HEK293 (cell line): ENCODE measurements at regions not wholly inside any gene's neighbourhood (a gene's known extent, or its start where the extent isn't known, plus 50 kb on each side); places are given as distances from the start of the nearest gene placed in this dataset.

Experiments used
- CTCF ChIP-seq: fragments of 450-650 bp; formaldehyde crosslinking; IDR thresholded peaks from 2 replicates; pipeline ENCODE4 v1.5.1; 2016; ENCODE audit warnings: missing biosample characterization, missing genetic modification characterization
- ELK4 ChIP-seq: IDR thresholded peaks from 2 replicates; pipeline ENCODE4 v1.6.1; 2011; ENCODE audit warnings: mild to moderate bottlenecking, low read depth, low read length, borderline replicate concordance
- FEZF1 ChIP-seq: fragments of 450-650 bp; formaldehyde crosslinking; IDR thresholded peaks from 2 replicates; pipeline ENCODE4 v1.5.1; 2016; ENCODE audit warnings: missing biosample characterization, missing genetic modification characterization
- HIC1 ChIP-seq: fragments of 450-650 bp; formaldehyde crosslinking; IDR thresholded peaks from 2 replicates; pipeline ENCODE4 v1.5.1; 2016; ENCODE audit warnings: missing biosample characterization, missing genetic modification characterization
- ZBTB6 ChIP-seq: fragments of 450-650 bp; formaldehyde crosslinking; IDR thresholded peaks from 2 replicates; pipeline ENCODE4 v1.5.1; 2017; ENCODE audit warnings: missing biosample characterization, missing genetic modification characterization
- ZEB2 ChIP-seq: fragments of 450-650 bp; formaldehyde crosslinking; IDR thresholded peaks from 2 replicates; pipeline ENCODE4 v1.5.1; 2016; ENCODE audit warnings: missing biosample characterization, missing genetic modification characterization
- ZNF10 ChIP-seq: fragments of 450-650 bp; formaldehyde crosslinking; IDR thresholded peaks from 2 replicates; pipeline ENCODE4 v1.5.1; 2017; ENCODE audit warnings: missing biosample characterization, missing genetic modification characterization
- ZNF548 ChIP-seq: fragments of 450-650 bp; formaldehyde crosslinking; IDR thresholded peaks from 2 replicates; pipeline ENCODE4 v1.5.1; 2016; ENCODE audit warnings: missing biosample characterization, missing genetic modification characterization
- ZNF610 ChIP-seq: fragments of 450-650 bp; formaldehyde crosslinking; IDR thresholded peaks from 2 replicates; pipeline ENCODE4 v1.5.1; 2016; ENCODE audit warnings: missing biosample characterization, missing genetic modification characterization, borderline replicate concordance

- no peak for TF ChIP-seq ELK4
- no peak for TF ChIP-seq CTCF (tag by site-specific recombination)
- TF ChIP-seq ZNF10 (tag by site-specific recombination) = no peak
- no peak for TF ChIP-seq ZNF610 (tag by site-specific recombination)
- TF ChIP-seq ZNF548 = no peak
- no peak for TF ChIP-seq FEZF1 (tag by site-specific recombination)
- TF ChIP-seq HIC1 = no peak
- no peak for TF ChIP-seq ZEB2 (tag by site-specific recombination)
- TF ChIP-seq ZBTB6 (tag by site-specific recombination) = no peak
Observed at GRCh38 chr4:159856451-159856850, 753.6 kb downstream of the RAPGEF2 start.
